MCF 10A (cell line): ENCODE measurements at regions not wholly inside any gene's neighbourhood (a gene's known extent, or its start where the extent isn't known, plus 50 kb on each side); places are given as distances from the start of the nearest gene placed in this dataset.
A peak's percentile ranks its signal among the peaks of the same experiment; 100 is the strongest.
"Not testable (repeated sequence)": the region's sequence is repeated elsewhere in the genome, so short reads cannot be mapped to it uniquely, and the experiment has no call there.

Source experiments
- BruUV-seq: library from RNA; stranded (reverse); fragments of 400-500 nt; replicated peaks from 2 replicates; lab custom pipeline; 2021; lab: Mats Ljungman, UMichigan
- CTCF ChIA-PET: fragments of 300-600 bp; sonication (Branson Sonifier 250); formaldehyde crosslinking; extraction: SDS; loops from one replicate; lab custom pipeline; 2021; ENCODE audit warnings: antibody characterized with exemption, inconsistent platforms; lab: Yijun Ruan, JAX
- POLR2A ChIA-PET: fragments of 300-600, 350-650 bp; sonication (Branson Sonifier 250); formaldehyde crosslinking; extraction: SDS; loops from one replicate; lab custom pipeline; 2020; ENCODE audit warnings: antibody characterized with exemption, inconsistent platforms; lab: Yijun Ruan, JAX
- DNase-seq: peaks from one replicate; pipeline ENCODE4 v3.0.0-alpha.2; 2018; ENCODE audit not compliant: unreplicated experiment
- H3K27ac Mint-ChIP-seq: one replicate; pipeline ENCODE4 v1.8.0; 2022; ENCODE audit warnings: mild to moderate bottlenecking, low read depth, mixed read lengths; ENCODE audit not compliant: unreplicated experiment
- H3K27me3 Mint-ChIP-seq: one replicate; pipeline ENCODE4 v1.8.0; 2022; ENCODE audit warnings: mixed read lengths; ENCODE audit not compliant: insufficient read depth, unreplicated experiment
- H3K36me3 Mint-ChIP-seq: one replicate; pipeline ENCODE4 v1.8.0; 2022; ENCODE audit warnings: mild to moderate bottlenecking, moderate library complexity, mixed read lengths; ENCODE audit not compliant: insufficient read depth, unreplicated experiment
- H3K4me1 Mint-ChIP-seq: one replicate; pipeline ENCODE4 v1.8.0; 2022; ENCODE audit warnings: mixed read lengths; ENCODE audit not compliant: insufficient read depth, unreplicated experiment
- H3K4me3 Mint-ChIP-seq: one replicate; pipeline ENCODE4 v1.8.0; 2022; ENCODE audit warnings: mild to moderate bottlenecking, moderate library complexity, mixed read lengths; ENCODE audit not compliant: unreplicated experiment
- H3K9me3 Mint-ChIP-seq: one replicate; pipeline ENCODE4 v1.8.0; 2022; ENCODE audit warnings: mixed read lengths; ENCODE audit not compliant: unreplicated experiment
- intact Hi-C: fragments of 100-400 bp; cut with micrococcal nuclease; formaldehyde crosslinking; loops from 2 replicates; pipeline ENCODE4 v1.14.1; 2022
- TF ChIP-seq, protein P1 (sequence below): fragments of 200-600 bp; IDR thresholded peaks from one replicate; pipeline ENCODE4 v1.8.0; 2022; ENCODE audit warnings: antibody characterized with exemption, mild to moderate bottlenecking; ENCODE audit not compliant: unreplicated experiment

DNA sequence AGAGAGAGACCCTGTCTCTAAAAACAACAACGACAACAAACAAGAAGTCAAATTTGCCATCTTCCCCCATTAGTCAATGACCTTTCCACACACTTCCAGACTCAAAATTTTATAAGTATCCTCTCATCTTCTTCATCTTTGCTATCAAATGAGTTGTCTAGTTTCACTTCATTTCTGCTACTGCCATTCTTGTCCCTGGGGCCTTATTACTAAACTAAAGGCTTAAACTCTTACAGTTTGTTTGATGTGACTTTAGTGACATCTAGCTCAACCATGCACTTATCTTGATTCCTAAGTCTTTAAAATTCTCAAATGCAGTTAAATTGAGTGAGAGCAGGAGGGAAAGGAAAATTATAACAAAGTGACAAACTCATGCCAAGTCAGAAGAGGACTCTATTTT, 271.8 kb upstream of the GK2 start:
- POLR2A ChIA-PET, result no interaction called here
- Mint-ChIP-seq H3K27ac (no peak overlapping the region), H3K4me3 (no peak overlapping the region), H3K36me3 (no peaks in the 10 kb centered on the region), H3K9me3 (no peaks in the 10 kb centered on the region), H3K27me3 (no peaks in the 10 kb centered on the region), H3K4me1 (peaks cover 9% of the 10 kb centered on the region)
- TF ChIP-seq, protein P1, sequence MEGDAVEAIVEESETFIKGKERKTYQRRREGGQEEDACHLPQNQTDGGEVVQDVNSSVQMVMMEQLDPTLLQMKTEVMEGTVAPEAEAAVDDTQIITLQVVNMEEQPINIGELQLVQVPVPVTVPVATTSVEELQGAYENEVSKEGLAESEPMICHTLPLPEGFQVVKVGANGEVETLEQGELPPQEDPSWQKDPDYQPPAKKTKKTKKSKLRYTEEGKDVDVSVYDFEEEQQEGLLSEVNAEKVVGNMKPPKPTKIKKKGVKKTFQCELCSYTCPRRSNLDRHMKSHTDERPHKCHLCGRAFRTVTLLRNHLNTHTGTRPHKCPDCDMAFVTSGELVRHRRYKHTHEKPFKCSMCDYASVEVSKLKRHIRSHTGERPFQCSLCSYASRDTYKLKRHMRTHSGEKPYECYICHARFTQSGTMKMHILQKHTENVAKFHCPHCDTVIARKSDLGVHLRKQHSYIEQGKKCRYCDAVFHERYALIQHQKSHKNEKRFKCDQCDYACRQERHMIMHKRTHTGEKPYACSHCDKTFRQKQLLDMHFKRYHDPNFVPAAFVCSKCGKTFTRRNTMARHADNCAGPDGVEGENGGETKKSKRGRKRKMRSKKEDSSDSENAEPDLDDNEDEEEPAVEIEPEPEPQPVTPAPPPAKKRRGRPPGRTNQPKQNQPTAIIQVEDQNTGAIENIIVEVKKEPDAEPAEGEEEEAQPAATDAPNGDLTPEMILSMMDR, result no peak
- DNase-seq, result no peak
- intact Hi-C loops, result no loop called here
- CTCF ChIA-PET, result interaction anchor here (0.5 to 0.6 kb wide), 3 partner anchors 17 to 451 kb away, joined by 3 read pairs; no protein-coding TSS in a partner anchor
- no TSS peak for BruUV-seq

DNA sequence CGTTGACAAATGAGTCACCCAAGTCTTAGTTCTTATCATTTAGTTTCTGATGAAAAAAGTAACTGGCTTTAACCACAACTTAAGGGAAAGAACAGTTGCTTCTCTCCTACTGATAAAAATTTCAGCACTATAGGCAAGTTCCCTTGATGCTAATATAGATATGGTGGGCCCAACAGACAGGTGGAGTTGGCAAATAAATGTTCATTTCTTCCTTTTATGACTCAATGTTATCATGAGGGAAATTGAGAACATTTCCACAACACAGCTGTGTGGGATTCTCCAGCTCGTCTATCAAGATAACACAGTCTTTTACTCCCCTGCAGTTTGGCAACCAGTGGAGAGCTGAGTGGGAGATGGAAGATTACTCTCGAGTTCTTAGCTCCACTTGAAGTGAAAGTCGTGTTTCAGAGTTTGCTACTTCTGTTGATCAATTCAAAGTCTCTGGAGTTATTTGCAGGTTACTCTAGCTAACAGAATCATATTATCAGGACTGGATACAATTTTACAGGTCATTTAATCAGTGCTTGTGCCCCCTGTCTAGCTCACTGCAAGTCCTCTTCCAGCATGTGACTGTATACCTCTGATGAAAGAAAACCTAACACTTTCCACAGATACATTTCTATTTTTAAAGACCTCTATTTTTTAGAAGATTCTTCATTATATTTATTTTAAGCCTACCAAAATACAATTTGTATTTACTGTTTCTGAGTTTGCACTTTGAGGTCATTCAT, 270.6 kb upstream of the GK2 start:
- no peaks in the 10 kb centered on the region for H3K36me3 Mint-ChIP-seq
- H3K9me3 Mint-ChIP-seq, result no peaks in the 10 kb centered on the region

DNA sequence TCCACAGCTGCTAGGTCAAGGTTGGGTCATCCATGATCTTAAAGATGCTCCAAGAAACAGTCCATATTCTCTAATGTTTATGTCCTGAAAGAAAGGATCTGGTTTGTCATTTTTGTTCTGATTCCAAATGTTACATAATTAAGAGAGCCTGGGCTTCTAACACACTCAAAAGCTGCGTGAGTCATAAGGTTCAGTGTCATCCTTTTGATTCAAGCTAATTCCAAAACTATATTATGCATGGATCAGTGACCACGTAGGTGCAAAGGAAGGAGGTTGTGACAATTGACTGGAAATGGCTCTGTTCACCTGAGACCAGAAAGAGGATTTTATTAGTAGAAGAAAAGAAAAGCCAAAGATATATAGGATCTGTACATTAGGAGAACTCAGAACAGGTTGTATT, 268.7 kb upstream of the GK2 start:
- POLR2A ChIA-PET, result interaction anchor here (0.5 kb wide), 1 partner anchor 19 kb away, joined by 3 read pairs; no protein-coding TSS in a partner anchor
- DNase-seq, result peak; percentile 31
- no peaks in the 10 kb centered on the region for H3K27me3 Mint-ChIP-seq
- intact Hi-C loops, result no loop called here
- H3K9me3 Mint-ChIP-seq, result peaks cover 8% of the 10 kb centered on the region
- no peaks in the 10 kb centered on the region for H3K36me3 Mint-ChIP-seq
- CTCF ChIA-PET, result no interaction called here
- H3K27ac Mint-ChIP-seq, result no peak overlapping the region
- no peak overlapping the region for H3K4me3 Mint-ChIP-seq
- BruUV-seq, result no TSS peak
- TF ChIP-seq, protein P1, result no peak
- peaks cover 5% of the 10 kb centered on the region for H3K4me1 Mint-ChIP-seq

More for the DNA sequence above, 270.6 kb upstream of the GK2 start:
- H3K4me1 Mint-ChIP-seq, result peaks cover 9% of the 10 kb centered on the region
- intact Hi-C loops, result no loop called here
- no peaks in the 10 kb centered on the region for H3K27me3 Mint-ChIP-seq
- no peak overlapping the region for H3K4me3 Mint-ChIP-seq
- CTCF ChIA-PET, result interaction anchor here (0.8 kb wide), 1 partner anchor 21 kb away, joined by 3 read pairs; no protein-coding TSS in a partner anchor
- BruUV-seq, result no TSS peak
- POLR2A ChIA-PET, result interaction anchor here (1.7 kb wide), 1 partner anchor 9 kb away, joined by 7 read pairs; no protein-coding TSS in a partner anchor
- TF ChIP-seq, protein P1, result no peak
- no peak for DNase-seq
- no peak overlapping the region for H3K27ac Mint-ChIP-seq

DNA sequence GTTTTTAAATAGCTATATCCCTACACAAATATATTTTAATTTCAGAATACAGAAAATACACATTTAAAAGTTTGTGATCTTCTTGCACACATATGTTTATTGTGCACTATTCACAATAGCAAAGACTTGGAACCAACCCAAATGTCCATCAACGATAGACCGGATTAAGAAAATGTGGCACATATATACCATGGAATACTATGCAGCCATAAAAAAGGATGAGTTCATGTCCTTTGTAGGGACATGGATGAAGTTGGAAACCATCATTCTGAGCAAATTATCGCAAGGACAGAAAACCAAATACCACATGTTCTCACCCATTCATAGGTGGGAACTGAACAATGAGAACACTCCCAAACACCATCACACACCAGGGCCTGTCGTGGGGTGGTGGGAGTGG, 266.9 kb upstream of the GK2 start:
- H3K27me3 Mint-ChIP-seq, BruUV-seq, POLR2A ChIA-PET, H3K4me1 Mint-ChIP-seq, H3K36me3 Mint-ChIP-seq, DNase-seq, H3K4me3 Mint-ChIP-seq, intact Hi-C loops, H3K27ac Mint-ChIP-seq: not testable (repeated sequence)
- H3K9me3 Mint-ChIP-seq, result peaks cover 16% of the 10 kb centered on the region
- CTCF ChIA-PET, result interaction anchor here (0.6 kb wide), 2 partner anchors 12 to 591 kb away, joined by 3 to 4 read pairs; no protein-coding TSS in a partner anchor
